ENCODE measurements at regions not wholly inside any gene's neighbourhood (a gene's known extent, or its start where the extent isn't known, plus 50 kb on each side); places are given as distances from the start of the nearest gene placed in this dataset.

DNA sequence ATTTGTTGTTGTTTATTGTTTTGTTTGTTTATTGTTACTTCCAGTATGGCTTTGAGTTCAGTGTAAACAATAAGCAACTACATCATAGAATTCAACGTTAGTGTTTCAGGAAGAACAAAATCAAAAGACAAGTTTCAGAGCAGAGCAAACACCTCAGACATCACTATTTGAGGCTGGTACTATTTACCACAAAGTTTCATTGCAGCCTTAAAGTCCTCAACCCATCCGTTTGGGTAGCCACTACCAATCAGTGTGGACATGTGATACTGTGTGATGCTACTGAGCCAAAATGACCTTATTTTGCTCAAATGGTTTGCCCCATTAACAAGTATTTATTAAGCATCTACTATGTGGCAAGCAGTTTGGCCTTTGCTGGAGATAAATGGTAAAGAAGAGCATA is 458.5 kb upstream of the PTGER4 start:
- Histone ChIP-seq H3K9me2 (replicated peaks; ENCODE audit: insufficient read depth, low read length) (no peaks in the 10 kb centered on the region), H4K20me1 (ENCODE audit: insufficient read depth, low read length) (no peaks in the 10 kb centered on the region), H3K79me2 (ENCODE audit: low read length) (no peaks in the 10 kb centered on the region), H3F3A (ENCODE audit: insufficient read depth, low read length) (peaks cover 4% of the 10 kb centered on the region; the same call in 1 of the 2 replicates), H3K36me3 (replicated peaks; ENCODE audit: insufficient read depth, low read length) (no peaks in the 10 kb centered on the region), H3K4me1 (ENCODE audit: low read length) (no peaks in the 10 kb centered on the region), H3K9ac (ENCODE audit: low read length) (no peak overlapping the region), H3K9me3 (replicated peaks; ENCODE audit: insufficient read depth, low read length) (no peaks in the 10 kb centered on the region), H3K27ac (ENCODE audit: low read length) (no peak overlapping the region), H3K4me3 (ENCODE audit: low read length) (no peak overlapping the region), H3K27me3 (replicated peaks; ENCODE audit: insufficient read depth, low read length) (no peaks in the 10 kb centered on the region), H2AFZ (ENCODE audit: low read length) (no peak overlapping the region), H3K4me2 (ENCODE audit: low read depth, low read length) (no peak overlapping the region)
- peak; percentile 33 for DNase-seq
- TF ChIP-seq CTCF (IDR thresholded peaks at IDR 0.05; ENCODE audit: low read length) = no peak
- no peak for TF ChIP-seq EZH2phosphoT487 (IDR thresholded peaks at IDR 0.05; ENCODE audit: low read length)
- no peak for TF ChIP-seq EZH2 (optimal IDR thresholded peaks at IDR 0.05; ENCODE audit: low read depth, low read length)

DNA sequence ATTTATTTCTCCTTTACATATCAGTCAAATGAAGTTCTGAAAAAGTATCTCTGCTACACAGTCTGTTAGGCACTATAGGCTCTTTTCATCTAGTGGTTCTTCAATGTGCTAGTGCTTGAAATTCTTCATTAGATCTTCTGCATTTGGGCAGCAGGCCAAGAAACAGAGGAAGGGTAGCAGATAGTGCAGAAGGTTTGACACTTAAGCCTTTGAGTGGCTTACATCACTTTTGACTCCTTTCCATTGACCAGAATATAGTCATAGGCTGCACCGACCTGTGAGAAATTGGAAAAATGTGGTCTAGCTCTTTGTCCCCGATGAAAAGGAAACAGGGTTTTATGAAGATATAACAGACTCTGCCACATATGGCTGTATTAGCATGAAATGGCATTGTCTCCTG is 459.5 kb upstream of the PTGER4 start:
- Histone ChIP-seq H3K9ac (ENCODE audit: low read length) (no peak overlapping the region), H3K4me3 (ENCODE audit: low read length) (no peak overlapping the region), H2AFZ (ENCODE audit: low read length) (no peak overlapping the region), H3K9me2 (replicated peaks; ENCODE audit: insufficient read depth, low read length) (no peaks in the 10 kb centered on the region), H3K27ac (ENCODE audit: low read length) (no peak overlapping the region), H3K27me3 (replicated peaks; ENCODE audit: insufficient read depth, low read length) (no peaks in the 10 kb centered on the region), H3F3A (ENCODE audit: insufficient read depth, low read length) (peaks cover 4% of the 10 kb centered on the region; the same call in 1 of the 2 replicates), H3K4me1 (ENCODE audit: low read length) (no peaks in the 10 kb centered on the region), H4K20me1 (ENCODE audit: insufficient read depth, low read length) (no peaks in the 10 kb centered on the region), H3K9me3 (replicated peaks; ENCODE audit: insufficient read depth, low read length) (no peaks in the 10 kb centered on the region), H3K79me2 (ENCODE audit: low read length) (no peaks in the 10 kb centered on the region), H3K4me2 (ENCODE audit: low read depth, low read length) (no peak overlapping the region), H3K36me3 (replicated peaks; ENCODE audit: insufficient read depth, low read length) (no peaks in the 10 kb centered on the region)
- no peak for TF ChIP-seq EZH2phosphoT487 (IDR thresholded peaks at IDR 0.05; ENCODE audit: low read length)
- TF ChIP-seq CTCF (IDR thresholded peaks at IDR 0.05; ENCODE audit: low read length) = no peak
- no peak for TF ChIP-seq EZH2 (optimal IDR thresholded peaks at IDR 0.05; ENCODE audit: low read depth, low read length)
- no peak for DNase-seq

GRCh38 chr5:40217553-40217952 is 462.2 kb upstream of the PTGER4 start:
- no peaks in the 10 kb centered on the region for H3K4me1 ChIP-seq (ENCODE audit: low read length)
- no peak overlapping the region for H3K4me2 ChIP-seq (ENCODE audit: low read depth, low read length)
- H3K9ac ChIP-seq (ENCODE audit: low read length) = no peak overlapping the region
- H3K9me3 ChIP-seq (replicated peaks; ENCODE audit: insufficient read depth, low read length) = no peaks in the 10 kb centered on the region
- no peaks in the 10 kb centered on the region for H3K27me3 ChIP-seq (replicated peaks; ENCODE audit: insufficient read depth, low read length)
- H2AFZ ChIP-seq (ENCODE audit: low read length) = no peak overlapping the region
- no peak overlapping the region for H3K4me3 ChIP-seq (ENCODE audit: low read length)
- no peak for TF ChIP-seq EZH2phosphoT487 (IDR thresholded peaks at IDR 0.05; ENCODE audit: low read length)
- TF ChIP-seq EZH2 (optimal IDR thresholded peaks at IDR 0.05; ENCODE audit: low read depth, low read length) = no peak
- TF ChIP-seq CTCF (IDR thresholded peaks at IDR 0.05; ENCODE audit: low read length) = no peak
- H4K20me1 ChIP-seq (ENCODE audit: insufficient read depth, low read length) = no peaks in the 10 kb centered on the region
- no peaks in the 10 kb centered on the region for H3K9me2 ChIP-seq (replicated peaks; ENCODE audit: insufficient read depth, low read length)
- no peak overlapping the region for H3K27ac ChIP-seq (ENCODE audit: low read length)
- H3F3A ChIP-seq (ENCODE audit: insufficient read depth, low read length) = no peaks in the 10 kb centered on the region
- no peaks in the 10 kb centered on the region for H3K79me2 ChIP-seq (ENCODE audit: low read length)
- DNase-seq = no peak
- no peaks in the 10 kb centered on the region for H3K36me3 ChIP-seq (replicated peaks; ENCODE audit: insufficient read depth, low read length)

Measured in MM.1S (cell line).